Umbilical cord (tissue), 1 donor: ENCODE measurements at regions not wholly inside any gene's neighbourhood (a gene's known extent, or its start where the extent isn't known, plus 50 kb on each side); places are given as distances from the start of the nearest gene placed in this dataset.

Experiments used
- DNase-seq: peaks from one replicate; pipeline ENCODE4 v3.0.0-alpha.2; 2015; ENCODE audit warnings: low spot score

DNA sequence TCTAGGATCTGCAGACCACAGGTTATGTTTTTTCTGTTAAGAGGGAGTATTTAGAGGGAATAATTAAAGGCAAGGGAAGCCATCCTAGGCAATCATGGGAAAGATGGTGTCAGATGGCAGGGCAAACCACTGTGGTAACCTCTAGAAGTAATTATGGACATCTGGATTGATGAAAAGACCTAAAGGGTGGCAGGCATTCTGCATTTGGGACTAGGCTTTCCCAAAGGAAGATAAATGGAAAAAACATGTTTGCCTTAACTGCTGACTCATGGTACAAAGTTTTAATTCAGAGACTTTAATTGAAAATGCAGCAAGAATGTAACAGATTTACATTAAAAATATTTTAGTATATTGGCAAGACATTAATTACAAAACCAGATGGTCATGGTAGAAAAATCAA lies 88.1 kb downstream of the TMEM30B start:
- DNase-seq, result no peak

- no peak for DNase-seq
Measured at GRCh38 chr14:61191733-61192132, 89.4 kb downstream of the TMEM30B start.

DNA sequence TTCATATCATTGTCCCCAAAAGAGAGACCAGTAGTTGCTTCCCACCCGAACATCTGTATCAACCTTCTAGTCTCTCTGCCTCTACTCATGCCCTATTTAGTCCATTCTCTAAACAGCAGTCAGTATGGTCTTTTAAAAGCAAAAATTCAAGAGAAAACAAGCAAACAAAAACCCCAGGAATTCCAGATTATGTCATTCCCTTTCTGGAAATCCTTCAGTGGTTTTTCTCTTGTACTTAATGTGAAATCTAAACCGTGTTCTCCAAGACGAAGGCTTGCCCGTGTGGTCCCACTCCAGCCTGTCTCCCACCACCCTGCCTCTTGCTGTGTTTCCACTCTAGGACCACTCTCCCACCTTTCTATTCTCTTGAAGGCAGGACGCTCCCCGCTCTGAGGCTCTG lies 90.8 kb downstream of the TMEM30B start:
- no peak for DNase-seq

DNA sequence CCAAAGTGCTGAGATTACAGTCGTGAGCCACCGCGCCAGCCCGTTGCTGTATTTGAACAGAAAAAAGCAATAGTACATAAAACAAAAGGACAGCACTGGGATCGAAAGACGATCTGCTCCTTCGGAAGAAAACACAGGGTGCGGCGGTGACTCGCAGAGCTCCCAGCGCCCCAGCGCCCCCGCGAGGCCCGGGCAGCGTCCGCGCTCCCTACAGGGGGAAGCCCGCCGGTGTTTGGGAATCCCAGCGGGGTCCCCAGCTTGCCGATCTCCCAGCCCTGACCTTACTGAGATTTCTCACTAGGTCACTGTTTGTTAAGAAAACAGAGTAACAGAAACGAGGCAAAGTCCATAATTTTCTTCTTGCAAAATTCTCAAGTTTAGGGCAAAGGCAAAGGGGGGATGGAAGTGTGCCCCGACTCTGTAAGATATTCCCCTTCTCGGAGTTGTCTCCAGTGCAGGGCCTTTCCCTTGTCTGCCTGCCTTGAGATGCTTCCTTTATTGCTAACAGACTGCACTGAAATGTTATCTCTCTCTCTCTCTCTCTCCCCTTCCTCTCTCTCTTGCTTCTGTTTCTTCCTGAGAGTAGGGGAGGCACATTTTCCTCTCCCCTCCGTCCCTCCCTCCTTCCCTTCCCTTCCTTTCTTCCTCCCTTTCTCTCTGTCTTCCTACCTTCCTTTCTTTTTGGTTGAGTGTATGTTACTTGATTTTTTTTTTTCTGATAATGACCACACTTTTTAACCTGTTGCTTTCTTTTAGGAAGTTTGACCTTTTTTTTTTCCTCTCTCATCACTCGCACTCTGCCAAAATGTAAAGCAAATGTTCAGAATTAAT lies 91.9 kb downstream of the TMEM30B start:
- DNase-seq, result peak; percentile 58

GRCh38 chr14:61188196-61188595 lies 92.9 kb downstream of the TMEM30B start:
- DNase-seq, result peak; percentile 22

DNA sequence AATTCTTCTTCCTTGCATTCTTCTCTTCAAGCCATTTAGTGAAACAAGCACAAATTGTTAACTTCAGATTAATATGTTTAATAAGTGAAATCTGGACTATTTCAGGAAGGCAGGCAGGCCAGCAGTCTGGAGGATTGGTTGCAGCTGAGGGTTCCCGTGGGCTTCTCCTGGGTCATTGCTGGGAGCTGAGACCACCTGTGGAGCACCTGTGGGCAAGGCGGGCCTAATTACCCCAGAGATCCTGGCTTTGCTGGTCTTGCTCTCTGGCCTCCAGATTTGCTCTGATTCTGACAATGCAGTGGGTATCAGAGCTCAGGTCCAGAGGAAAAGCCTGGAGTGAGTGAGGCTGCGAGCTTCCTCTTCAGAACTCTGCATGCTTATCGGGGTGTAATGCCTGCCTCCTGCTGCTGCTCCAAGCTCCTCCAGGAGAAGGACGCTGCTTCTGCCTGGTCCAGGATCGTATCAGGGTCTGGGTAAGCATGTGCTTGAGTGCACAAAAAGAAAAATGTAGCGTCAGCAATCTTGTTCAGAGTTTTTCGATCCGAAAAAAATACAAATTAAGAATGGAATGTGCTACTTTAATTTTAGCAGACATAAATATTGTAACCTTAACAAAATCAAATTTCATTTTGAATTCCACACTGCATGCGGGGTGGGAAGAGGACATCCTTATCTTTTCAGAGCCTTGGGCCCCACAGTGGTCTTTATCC lies 93.8 kb downstream of the TMEM30B start:
- DNase-seq, result peak; percentile 35

- peak; percentile 10 for DNase-seq
Measured at GRCh38 chr14:61186341-61187195, 94.6 kb downstream of the TMEM30B start.

DNA sequence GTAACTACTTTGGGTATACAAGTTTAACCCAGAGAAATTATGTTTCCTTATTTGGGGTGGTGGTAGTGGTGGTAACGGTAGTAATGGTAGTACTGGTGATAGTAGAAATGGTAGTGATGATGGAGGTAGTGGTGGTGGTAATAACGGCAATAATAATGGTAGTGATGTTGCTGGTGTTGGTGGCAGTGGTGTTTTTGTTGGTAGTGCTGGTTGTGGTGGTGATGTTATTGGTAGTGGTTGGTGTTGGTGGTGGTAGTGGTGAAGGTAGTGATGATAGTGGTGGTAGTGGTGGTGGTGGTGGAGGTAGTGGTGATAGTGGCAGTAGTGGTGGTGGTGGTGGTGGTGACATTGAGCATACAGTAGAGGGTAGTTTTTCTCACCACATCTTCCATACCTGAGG lies 95.6 kb downstream of the TMEM30B start:
- DNase-seq, result no peak

GRCh38 chr14:61184112-61184511 lies 97.0 kb downstream of the TMEM30B start:
- peak; percentile 68 for DNase-seq

DNA sequence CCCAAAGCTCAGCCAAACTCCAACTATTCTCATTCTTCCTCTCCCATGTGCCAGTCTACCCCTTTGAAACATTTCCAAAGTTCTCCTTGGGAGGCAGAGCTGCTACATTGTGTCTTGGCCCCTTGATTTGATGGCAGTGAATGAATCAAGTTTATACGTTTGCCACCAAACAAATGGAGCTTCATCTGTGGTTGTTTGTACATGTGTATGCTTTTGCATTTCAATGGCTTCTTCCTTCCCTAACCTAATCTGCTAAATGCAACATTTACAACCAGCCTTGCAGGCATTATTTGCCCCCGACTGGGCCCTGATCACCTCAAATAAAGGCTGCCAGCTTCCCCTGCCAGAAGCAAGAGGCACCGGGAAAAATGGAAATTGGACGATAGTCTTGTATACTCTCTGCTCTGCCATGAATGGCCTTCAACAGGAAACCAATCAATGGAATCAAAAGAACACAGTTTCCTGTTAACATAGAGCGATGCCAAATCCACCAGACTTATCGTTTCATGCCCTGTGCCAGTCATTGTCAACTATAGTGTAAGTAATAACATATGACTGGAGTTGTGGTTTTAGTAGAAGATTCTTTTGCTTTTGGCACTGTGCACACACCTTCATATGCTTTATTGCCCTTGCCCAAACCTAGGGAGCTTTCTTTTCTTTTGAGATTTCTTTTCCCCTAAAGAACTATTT lies 97.8 kb downstream of the TMEM30B start:
- DNase-seq, result peak; percentile 25

- no peak for DNase-seq
Measured at GRCh38 chr14:61179796-61180398, 101.2 kb downstream of the TMEM30B start.

DNA sequence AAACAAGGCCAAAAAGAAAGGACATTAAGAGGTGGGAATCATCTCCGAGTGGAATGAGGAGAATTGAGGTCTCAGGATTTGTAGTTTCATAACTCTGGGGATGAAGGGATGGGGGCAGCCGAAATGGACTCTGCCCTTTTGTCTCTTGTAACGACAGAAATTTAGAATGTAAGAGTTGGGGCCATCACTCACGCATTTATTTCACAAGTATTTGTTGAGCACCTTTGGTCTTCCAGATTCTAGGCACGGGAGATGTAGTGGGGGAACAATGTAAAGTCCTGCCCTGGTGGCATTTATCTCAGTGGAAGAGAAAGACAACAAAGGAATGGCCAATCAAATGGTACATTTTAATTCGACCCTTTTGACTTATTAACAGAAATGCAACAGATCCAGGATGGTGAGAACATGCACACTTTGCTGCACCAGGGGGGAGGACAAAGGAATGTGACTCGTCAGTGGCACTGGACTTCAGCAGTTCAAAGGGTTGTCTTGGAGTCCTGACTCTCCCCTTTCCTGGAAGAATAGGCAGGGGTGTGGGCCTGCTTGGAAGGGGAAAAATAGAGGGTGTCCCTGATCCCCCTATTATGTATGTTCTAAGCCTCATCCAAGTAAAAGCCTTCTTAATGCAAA lies 102.0 kb downstream of the TMEM30B start:
- DNase-seq, result no peak

DNA sequence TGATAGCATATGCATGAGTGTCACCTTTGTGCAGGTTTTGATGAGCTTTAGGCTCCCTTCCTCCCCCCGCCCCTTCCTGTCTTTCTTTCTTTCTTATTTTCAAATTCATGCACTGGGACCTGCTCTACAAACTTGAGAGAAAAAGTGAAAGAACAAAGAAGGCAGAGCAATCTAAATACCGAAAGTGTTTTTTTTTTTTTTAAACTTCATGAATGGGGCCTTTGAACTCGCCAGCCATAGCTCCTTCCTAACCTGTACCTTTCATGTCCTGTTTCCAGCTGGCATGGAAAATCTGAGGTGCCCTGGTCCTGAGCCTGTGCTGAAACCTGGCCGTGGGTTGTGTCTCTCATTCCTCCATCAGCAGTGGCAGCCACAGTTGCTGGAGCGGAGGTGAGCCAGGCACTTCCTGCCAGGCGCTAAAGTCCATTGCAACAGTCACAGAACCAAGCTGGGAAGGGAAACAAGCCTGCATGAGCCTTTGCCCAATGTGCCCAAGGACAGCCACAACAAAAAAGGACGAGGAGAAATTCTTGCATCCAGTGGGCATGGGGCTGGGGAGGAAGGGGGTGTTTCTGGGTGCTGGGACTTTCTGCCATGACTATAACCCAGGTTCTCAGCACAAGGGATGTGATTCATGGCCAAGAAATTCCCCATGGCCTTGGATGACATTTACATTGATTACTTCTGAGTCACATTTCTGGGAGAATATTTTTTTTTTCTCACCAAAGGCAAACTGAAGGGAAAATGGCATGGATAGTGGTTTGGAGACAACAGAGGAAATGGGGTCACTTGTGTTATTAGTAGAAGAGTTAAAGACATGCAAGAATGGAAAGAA lies 102.7 kb downstream of the TMEM30B start:
- DNase-seq, result no peak

GRCh38 chr14:61177279-61178225 lies 103.6 kb downstream of the TMEM30B start:
- DNase-seq, result no peak

- DNase-seq, result no peak
Measured at GRCh38 chr14:61176686-61177085, 104.5 kb downstream of the TMEM30B start.

- DNase-seq, result peak; percentile 22
Measured at GRCh38 chr14:61174987-61175386, 106.2 kb downstream of the TMEM30B start.

DNA sequence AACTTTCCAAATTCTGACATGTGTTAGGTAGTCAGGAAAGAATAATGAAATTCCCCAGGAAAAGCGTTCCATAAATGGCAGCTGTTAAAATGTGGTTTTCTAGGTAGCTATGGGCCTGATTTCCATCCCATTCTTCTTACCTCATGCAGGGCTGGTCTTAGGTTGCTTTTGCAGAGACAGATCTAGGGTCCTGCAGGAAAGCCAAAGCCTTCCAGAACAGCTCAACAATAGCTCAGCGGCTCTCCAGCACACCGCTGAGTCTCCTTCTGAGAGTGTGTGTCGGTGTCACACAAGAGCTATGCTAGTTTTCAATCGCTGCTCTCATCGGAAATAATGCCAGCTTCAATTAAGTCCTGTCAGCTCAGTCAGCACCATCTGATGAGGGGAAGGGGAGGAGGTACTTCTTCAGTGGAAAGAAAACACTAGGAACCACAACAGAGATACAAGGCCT lies 106.7 kb downstream of the TMEM30B start:
- DNase-seq, result no peak

DNA sequence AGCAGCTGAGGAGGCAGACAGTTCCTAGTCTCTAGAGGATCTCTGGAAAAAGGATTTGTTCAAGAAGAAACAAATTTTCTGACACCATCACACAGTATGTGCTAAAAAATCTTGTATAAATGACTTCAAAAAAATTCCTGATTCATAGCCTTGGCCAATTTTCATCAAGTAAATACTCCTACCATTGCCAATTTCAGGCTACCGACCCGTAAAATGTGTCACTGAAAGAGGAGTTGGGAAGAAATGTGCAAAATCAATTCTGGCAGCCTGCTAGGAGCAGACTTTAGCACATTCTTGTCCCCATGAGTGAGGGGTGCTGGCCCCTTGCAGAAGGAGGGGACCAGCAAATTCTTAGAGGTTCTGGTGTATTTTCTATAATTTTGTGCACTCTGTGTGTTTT lies 109.4 kb downstream of the TMEM30B start:
- DNase-seq, result no peak
